GM18873 (cell line): ENCODE measurements at regions not wholly inside any gene's neighbourhood (a gene's known extent, or its start where the extent isn't known, plus 50 kb on each side); places are given as distances from the start of the nearest gene placed in this dataset.
"Not testable (repeated sequence)": the region's sequence is repeated elsewhere in the genome, so short reads cannot be mapped to it uniquely, and the experiment has no call there.

Experiments
- ATAC-seq: cut with Tn5 transposase; IDR thresholded peaks from one replicate; pipeline ENCODE4 v1.9.1; 2021; ENCODE audit warnings: mild to moderate bottlenecking, moderate library complexity, moderate number of reproducible peaks; ENCODE audit not compliant: unreplicated experiment, low FRiP score

DNA sequence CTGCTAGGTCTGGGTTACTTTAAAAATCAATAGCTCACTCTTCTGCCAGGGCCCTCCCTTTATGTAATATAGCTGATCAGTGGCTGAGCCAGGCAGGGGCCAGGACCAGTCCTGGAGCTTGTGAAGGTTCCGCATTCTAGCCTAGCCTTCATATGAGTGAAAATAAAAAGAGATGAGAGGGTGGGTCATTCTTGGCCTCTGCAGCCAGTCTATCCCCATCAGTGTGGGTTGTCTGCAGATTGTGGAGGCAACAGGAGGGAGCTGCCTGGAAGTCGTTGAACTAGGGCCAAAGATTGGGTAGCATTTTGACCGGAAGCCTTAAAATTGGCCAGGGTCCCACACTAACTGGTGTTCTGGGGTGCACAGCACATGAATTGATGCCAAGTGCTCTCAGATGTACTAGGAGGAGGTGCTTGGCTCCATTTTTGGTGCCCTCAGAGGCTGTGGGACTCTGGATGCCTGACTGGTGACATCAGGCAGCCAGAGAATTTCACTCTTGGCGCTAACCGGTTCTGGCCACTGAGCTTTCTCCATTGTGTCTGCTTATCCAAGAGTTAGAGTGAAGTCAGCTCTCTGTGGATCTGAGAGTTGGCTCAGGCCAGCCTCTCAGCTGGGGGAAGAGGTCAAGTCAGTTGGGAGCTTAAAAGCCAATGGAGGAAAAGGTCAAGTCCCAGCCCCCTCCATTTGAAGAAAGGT, 66.5 kb upstream of the IKBKE start:
- ATAC-seq = not testable (repeated sequence)

DNA sequence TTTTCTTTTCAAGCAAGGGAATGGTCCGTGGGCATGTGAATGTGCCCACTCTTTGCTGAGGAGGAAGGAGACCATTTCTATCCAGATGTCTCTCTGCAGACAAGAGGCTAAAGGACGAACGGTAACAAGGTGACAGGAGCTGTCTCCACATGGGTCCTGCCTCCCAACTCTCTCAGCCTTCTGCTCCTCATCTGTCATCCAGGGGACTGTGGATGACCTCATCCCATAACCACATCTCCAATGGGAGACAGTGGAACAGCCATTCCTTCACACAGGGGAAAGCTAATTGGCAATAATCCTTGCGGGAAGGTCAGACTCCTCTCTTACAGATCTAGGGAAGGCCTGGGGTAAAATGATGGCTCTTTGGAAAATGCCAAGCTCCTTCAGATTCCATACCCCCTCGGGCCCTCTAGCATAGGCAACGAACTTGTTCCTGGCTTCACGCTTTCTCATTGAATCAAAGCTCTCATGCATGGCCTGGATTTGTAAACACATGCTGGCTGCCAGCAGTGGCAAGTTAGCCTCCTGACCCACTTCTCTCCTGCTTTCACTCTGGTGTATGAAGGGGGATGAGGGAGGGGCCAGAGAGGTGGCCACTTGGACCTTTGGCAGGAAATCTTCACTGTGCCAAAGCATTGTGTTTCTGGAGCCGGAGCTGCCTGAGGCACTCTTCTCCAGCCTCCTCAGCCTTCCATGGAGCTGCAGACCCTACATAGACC, 65.8 kb upstream of the IKBKE start:
- not testable (repeated sequence) for ATAC-seq

DNA sequence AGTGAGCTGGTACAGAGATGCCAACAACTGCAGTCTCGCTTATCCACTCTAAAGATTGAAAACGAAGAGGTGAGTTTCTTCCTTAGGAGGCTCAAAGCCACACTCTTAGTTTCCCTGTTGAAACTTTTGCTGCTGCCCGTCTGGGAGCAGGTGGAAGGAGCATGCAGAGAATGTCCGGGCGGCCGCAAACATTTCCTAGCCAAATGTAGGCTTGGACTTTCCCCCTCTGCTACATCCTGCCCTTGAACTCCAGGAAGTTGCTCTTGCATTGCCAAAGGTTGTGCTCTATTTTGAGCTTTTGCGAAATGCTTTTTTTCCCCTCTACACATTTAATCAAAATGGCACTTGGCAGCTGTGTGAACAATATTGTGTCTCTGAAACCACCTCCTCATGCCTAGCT, 65.0 kb upstream of the IKBKE start:
- ATAC-seq = not testable (repeated sequence)

DNA sequence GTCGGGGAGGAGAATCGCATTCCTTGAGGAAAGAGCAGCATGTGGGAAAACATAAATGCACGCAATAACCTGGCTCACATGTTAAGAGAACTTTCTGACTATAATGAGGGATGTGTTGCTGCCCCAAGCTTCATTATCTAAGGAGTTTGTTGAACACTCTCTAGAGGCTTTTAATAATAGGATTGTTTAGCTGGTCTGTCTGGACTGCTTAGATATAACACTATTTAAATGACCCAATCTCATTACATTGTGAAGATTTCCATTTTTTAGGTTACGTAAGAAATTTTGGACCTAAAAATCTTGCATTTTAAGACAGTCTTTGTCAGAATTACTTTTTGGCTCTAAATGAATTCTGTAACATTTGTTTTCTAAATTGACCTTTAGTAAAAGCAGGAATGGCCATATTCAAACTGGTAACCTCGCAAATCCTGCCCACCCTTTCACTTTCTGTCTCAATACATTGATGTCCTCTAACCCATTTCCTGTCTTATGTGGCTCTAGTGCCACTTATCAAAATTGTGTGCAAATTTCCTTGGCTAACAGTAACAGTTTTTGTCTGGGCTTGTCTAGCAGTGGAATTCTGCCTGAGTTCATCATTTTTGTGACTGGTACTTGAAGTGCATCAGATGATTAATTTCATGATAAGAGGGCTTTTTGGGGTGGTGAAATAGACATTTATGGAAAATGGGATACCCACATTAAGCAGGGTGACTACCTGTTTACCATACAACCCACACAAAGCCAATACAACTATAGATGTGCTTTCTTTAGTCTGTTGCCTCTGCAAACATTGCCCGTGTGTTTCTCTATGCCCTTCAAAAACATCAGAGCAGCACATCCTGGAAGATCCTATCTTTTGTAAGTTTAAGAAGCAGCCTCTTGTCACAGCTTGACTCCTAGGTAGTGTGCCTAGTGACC, 61.6 kb upstream of the IKBKE start:
- not testable (repeated sequence) for ATAC-seq

DNA sequence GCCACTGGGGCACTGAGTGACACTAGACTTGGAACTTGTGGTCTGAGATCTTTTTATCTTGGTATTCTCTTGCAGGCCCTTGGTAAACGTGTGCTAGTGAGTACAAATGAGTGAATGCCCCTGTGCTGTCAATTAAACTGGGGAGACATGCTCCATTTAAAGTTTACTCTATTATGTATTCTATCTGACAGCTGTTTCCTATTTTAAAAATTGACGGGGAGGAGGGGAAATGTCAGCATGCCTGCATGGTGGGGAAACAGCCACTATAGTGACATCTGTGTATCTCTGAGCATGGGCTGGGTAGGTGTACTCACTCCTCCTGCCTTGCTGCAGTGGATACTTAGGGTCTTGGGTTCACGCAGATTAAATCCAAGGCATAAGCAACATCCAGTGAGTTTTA, 59.0 kb upstream of the IKBKE start:
- ATAC-seq = no peak

DNA sequence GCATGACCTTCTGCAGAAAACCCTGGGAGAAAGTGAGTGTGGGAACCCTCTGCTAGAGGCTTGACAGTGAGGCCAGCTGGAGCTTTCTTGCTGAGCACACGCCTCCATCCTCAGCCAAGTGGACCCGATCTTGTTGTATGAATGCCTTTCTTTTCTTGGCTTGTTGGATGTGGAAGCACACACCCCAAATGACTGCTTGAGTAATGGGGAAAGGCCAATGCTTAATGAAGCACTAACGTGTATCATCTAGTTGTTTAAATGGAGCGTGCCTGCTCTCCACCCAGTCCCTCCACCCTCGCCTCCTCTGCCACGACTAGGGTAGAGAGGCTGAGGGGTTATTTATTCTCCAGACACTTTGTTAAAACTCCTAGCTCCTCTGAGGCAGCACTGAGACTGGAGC, 54.3 kb upstream of the IKBKE start:
- no peak for ATAC-seq

DNA sequence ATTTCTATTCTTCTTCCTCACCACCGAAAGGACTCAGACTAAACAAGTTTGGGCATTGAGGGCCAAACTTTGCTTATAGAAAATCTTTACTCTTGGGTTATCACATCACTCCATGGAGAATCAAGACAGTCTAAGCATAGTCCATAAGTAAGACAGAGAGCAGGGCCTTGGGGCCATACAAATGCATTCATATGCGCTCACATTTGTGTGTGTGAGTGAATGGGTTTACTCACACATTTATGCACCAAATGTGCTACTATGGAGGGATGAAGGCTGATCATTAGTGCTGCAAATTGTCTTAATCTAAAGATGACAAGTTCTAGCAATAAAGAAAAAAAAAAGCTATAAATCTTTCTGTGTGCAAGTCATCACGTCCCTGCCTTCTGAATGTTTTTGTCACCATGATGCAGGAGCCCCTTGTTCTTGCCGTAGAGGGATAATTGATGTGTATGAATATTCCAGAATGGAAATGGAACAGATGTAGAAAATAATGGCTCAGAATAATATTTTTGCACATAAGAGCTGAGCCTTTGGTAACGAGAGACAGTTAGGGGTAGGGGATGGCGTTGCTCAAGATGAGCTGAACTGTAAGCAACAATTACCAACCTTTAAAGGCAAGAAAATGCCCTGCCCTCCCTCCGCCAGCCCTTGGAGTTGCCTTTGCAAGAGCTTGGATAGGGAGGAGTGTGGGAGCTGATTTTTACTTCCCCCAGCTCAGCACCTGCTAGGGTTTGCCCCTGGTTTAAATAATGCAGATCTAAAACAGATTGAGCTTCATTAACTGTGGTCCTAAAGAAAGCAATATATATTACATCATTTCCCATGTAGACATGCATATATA, 52.3 kb upstream of the IKBKE start:
- no peak for ATAC-seq

DNA sequence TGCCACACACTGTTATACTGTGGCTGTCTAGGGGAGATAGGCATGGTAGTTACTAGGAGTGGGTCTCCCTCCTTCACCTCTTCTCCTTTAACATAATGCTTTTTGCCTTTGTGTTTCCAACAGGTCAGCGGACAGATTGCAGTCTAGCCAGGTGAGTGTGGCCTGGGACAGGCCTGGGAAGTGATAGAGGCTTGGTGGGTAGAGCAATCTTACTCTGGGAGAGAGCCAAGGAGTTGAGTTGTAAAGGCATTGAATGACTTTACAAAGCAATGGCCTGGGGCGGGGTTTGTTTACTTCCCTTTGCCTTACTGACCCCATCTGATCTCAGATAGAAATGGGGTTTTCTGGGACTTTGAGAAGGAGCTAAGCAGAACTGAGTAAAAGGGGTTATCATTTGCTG, 51.0 kb upstream of the IKBKE start:
- no peak for ATAC-seq

DNA sequence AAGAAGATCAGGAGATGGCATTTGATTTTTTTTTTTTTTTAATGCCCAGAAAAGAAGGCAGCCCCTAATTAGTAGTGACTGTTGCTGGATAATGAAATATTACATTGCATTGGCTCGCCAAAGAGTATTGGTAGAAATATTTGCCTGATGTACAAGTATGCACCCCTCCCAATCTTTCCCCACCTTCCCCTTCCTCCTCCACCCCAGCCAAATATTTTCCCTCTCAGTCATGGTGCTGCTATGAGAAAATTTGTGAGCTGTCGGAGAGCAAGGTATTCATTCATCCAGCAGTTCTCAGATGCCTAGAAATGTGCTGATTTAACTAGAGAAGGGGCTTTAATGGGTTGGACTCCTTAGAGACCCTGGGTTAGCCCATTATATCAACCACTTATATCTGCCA, 50.5 kb upstream of the IKBKE start:
- no peak for ATAC-seq

DNA sequence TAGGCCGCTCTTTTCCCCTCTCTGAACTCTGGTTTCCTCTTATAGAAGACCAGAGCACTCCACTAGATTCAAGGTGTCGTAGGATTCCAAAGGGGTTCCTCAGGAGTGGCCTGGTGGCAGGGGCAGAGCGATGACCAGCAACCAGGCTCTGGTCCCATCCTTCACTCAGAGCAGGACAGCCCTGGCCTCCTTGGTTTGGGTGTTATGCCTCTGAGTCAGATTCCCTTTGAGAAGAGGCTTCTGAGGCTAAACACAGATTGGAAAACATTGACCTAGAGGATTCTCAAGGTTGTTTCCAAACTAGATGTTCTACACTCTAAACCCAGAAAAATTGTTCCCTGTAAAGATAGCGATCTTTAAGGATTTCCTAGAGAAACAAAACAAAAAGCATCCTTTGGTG, 49.8 kb upstream of the IKBKE start:
- no peak for ATAC-seq
